IMR-90 (cell line): ENCODE measurements at regions not wholly inside any gene's neighbourhood (a gene's known extent, or its start where the extent isn't known, plus 50 kb on each side); places are given as distances from the start of the nearest gene placed in this dataset.

ENCODE experiments used
- ATAC-seq: fragments of 200-7000 bp; cut with Tn5 transposase; 2 replicates; pipeline ENCODE4 v1.9.1; 2020; ENCODE audit warnings: low read depth, mild to moderate bottlenecking, moderate library complexity
- BruUV-seq: library from RNA; stranded (reverse); fragments of 400-500 nt; replicated peaks from 2 replicates; lab custom pipeline; 2021; lab: Mats Ljungman, UMichigan
- CTCF ChIA-PET: fragments of 300-600 bp; formaldehyde crosslinking; extraction: SDS; loops from one replicate; lab custom pipeline; 2021; ENCODE audit warnings: antibody characterized with exemption; lab: Yijun Ruan, JAX
- POLR2A ChIA-PET: fragments of 300-600 bp; sonication (Branson Sonifier 250); formaldehyde crosslinking; loops from one replicate; lab custom pipeline; 2022; ENCODE audit warnings: antibody characterized with exemption; ENCODE audit not compliant: unreplicated experiment; lab: Charles Lee
- DNase-seq: peaks from one replicate; pipeline ENCODE4 v3.0.0; 2013
- H2AFZ ChIP-seq: replicated peaks from 2 replicates; pipeline ENCODE3; 2013; ENCODE audit warnings: low read length, mild to moderate bottlenecking; ENCODE audit not compliant: poor library complexity
- H2AK5ac ChIP-seq: 2 replicates; pipeline ENCODE4 v1.6.1; 2013; ENCODE audit warnings: low read depth, low read length, inconsistent platforms
- H2AK9ac ChIP-seq: replicated peaks from 2 replicates; pipeline ENCODE3; 2013; ENCODE audit warnings: mild to moderate bottlenecking, low read depth, low read length, moderate library complexity; ENCODE audit not compliant: poor library complexity
- H2BK120ac ChIP-seq: 2 replicates; pipeline ENCODE4 v1.6.1; 2013; ENCODE audit warnings: low read depth, low read length, inconsistent platforms
- H2BK15ac ChIP-seq: 3 replicates; pipeline ENCODE4 v1.6.1; 2013; ENCODE audit warnings: low read depth, low read length, inconsistent platforms
- H2BK20ac ChIP-seq: 2 replicates; pipeline ENCODE4 v1.6.1; 2013; ENCODE audit warnings: low read depth, mild to moderate bottlenecking, inconsistent platforms, low read length, moderate library complexity
- H2BK5ac ChIP-seq: 2 replicates; pipeline ENCODE4 v1.6.1; 2013; ENCODE audit warnings: mild to moderate bottlenecking, low read depth, low read length, inconsistent platforms; ENCODE audit not compliant: poor library complexity, severe bottlenecking
- H3K14ac ChIP-seq: replicated peaks from 2 replicates; pipeline ENCODE4 v1.6.1; 2013; ENCODE audit warnings: low read depth, low read length, inconsistent platforms
- H3K18ac ChIP-seq: 2 replicates; pipeline ENCODE4 v1.6.1; 2013; ENCODE audit warnings: low read depth, low read length, control low read depth
- H3K23ac ChIP-seq: 2 replicates; pipeline ENCODE4 v1.6.1; 2013; ENCODE audit warnings: low read depth, low read length, inconsistent platforms
- H3K27ac ChIP-seq: 2 replicates; pipeline ENCODE4 v1.5.1; 2013; ENCODE audit warnings: mild to moderate bottlenecking, control low read depth, low read length; ENCODE audit not compliant: insufficient read depth
- H3K27me3 ChIP-seq: 2 replicates; pipeline ENCODE4 v1.6.1; 2013; ENCODE audit warnings: low read length; ENCODE audit not compliant: control insufficient read depth, insufficient read depth
- H3K36me3 ChIP-seq: 2 replicates; pipeline ENCODE4 v1.6.1; 2013; ENCODE audit warnings: low read length, mixed read lengths; ENCODE audit not compliant: control insufficient read depth, insufficient read depth
- H3K4ac ChIP-seq: 2 replicates; pipeline ENCODE4 v1.6.1; 2013; ENCODE audit warnings: low read depth, low read length, inconsistent platforms
- H3K4me1 ChIP-seq: 2 replicates; pipeline ENCODE4 v1.6.1; 2013; ENCODE audit warnings: low read length, mixed read lengths; ENCODE audit not compliant: control insufficient read depth, insufficient read depth
- H3K4me2 ChIP-seq: 2 replicates; pipeline ENCODE4 v1.6.1; 2013; ENCODE audit warnings: low read depth, mild to moderate bottlenecking, control low read depth, low read length, moderate library complexity
- H3K4me3 ChIP-seq: 2 replicates; pipeline ENCODE4 v1.5.1; 2013; ENCODE audit warnings: low read depth, mild to moderate bottlenecking, control low read depth, low read length, moderate library complexity; ENCODE audit not compliant: insufficient read depth
- H3K56ac ChIP-seq: 2 replicates; pipeline ENCODE4 v1.6.1; 2013; ENCODE audit warnings: low read length, inconsistent platforms; ENCODE audit not compliant: insufficient read depth; ENCODE audit errors: extremely low read depth
- H3K79me1 ChIP-seq, 2 experiments: 2 replicates each; pipeline ENCODE4 v1.6.1; 2013; ENCODE audit warnings: low read length in 2 of 2, inconsistent platforms in 1 of 2, low read depth in 1 of 2
- H3K9ac ChIP-seq: 2 replicates; pipeline ENCODE4 v1.6.1; 2013; ENCODE audit warnings: low read depth, low read length, control low read depth
- H3K9me1 ChIP-seq: 2 replicates; pipeline ENCODE4 v1.6.1; 2013; ENCODE audit warnings: low read length, inconsistent platforms; ENCODE audit not compliant: insufficient read depth
- H3K9me3 ChIP-seq: 2 replicates; pipeline ENCODE4 v1.6.1; 2013; ENCODE audit warnings: low read length; ENCODE audit not compliant: control insufficient read depth, insufficient read depth
- H4K20me1 ChIP-seq: 2 replicates; pipeline ENCODE4 v1.6.1; 2013; ENCODE audit warnings: low read length, inconsistent platforms; ENCODE audit not compliant: insufficient read depth
- H4K5ac ChIP-seq: 2 replicates; pipeline ENCODE4 v1.6.1; 2013; ENCODE audit warnings: mild to moderate bottlenecking, low read depth, low read length, control low read depth
- H4K8ac ChIP-seq, 2 experiments: 2 replicates each; pipeline ENCODE4 v1.6.1; 2013; ENCODE audit warnings: low read depth in 2 of 2, low read length in 2 of 2, control low read depth in 1 of 2, inconsistent platforms in 1 of 2
- H4K91ac ChIP-seq: 2 replicates; pipeline ENCODE4 v1.6.1; 2013; ENCODE audit warnings: low read depth, low read length, inconsistent platforms; ENCODE audit not compliant: insufficient read depth
- CEBPB ChIP-seq: IDR thresholded peaks from 2 replicates; pipeline ENCODE4 v1.6.1; 2012; ENCODE audit warnings: low read depth, low read length, improper control_type of control experiment
- MAFK ChIP-seq: IDR thresholded peaks from 2 replicates; pipeline ENCODE4 v1.6.1; 2012; ENCODE audit warnings: low read depth, low read length, improper control_type of control experiment
- MAZ ChIP-seq: IDR thresholded peaks from 2 replicates; pipeline ENCODE4 v1.6.1; 2012; ENCODE audit warnings: low read depth, mild to moderate bottlenecking, low read length, improper control_type of control experiment, moderate library complexity, borderline replicate concordance
- POLR2A ChIP-seq: IDR thresholded peaks from 2 replicates; pipeline ENCODE4 v1.6.1; 2012; ENCODE audit warnings: mild to moderate bottlenecking, low read depth, low read length
- RAD21 ChIP-seq: IDR thresholded peaks from 2 replicates; pipeline ENCODE4 v1.6.1; 2012; ENCODE audit warnings: low read length, improper control_type of control experiment
- RCOR1 ChIP-seq: IDR thresholded peaks from 2 replicates; pipeline ENCODE4 v1.6.1; 2012; ENCODE audit warnings: mild to moderate bottlenecking, low read length, improper control_type of control experiment; ENCODE audit not compliant: insufficient replicate concordance
- RFX5 ChIP-seq: IDR thresholded peaks from 2 replicates; pipeline ENCODE4 v1.8.0; 2012; ENCODE audit warnings: low read depth, mild to moderate bottlenecking, low read length, moderate library complexity
- SMC3 ChIP-seq: fragments of 150-350 bp; IDR thresholded peaks from 2 replicates; pipeline ENCODE4 v1.6.1; 2016; ENCODE audit warnings: low read depth, mild to moderate bottlenecking, antibody characterized with exemption, low read length, moderate library complexity
- WGBS, 2 experiments: methylation state at CpG; one replicate each; pipeline versions ENCODE4 v1.1.5 to v1.1.7; 2013; ENCODE audit warnings: missing lambda C conversion rate in 2 of 2; ENCODE audit not compliant: insufficient read length in 1 of 2; ENCODE audit errors: extremely low coverage in 2 of 2; 5-methylcytosine and 5-hydroxymethylcytosine counted together
- dilution Hi-C: fragments of 300-500 bp; cut with HindIII; formaldehyde crosslinking; loops from one replicate; pipeline ENCODE4 v1.14.3; 2018; ENCODE audit warnings: low sequenced_read_pairs; ENCODE audit not compliant: unreplicated experiment
- in situ Hi-C: fragments of 300-500 bp; cut with MboI; formaldehyde crosslinking; loops from 3 replicates; pipeline ENCODE4 v1.14.3; 2019; ENCODE audit warnings: low sequenced_read_pairs, inconsistent platforms, mixed read lengths
- intact Hi-C: fragments of 100-400 bp; cut with micrococcal nuclease; formaldehyde crosslinking; loops from 2 replicates; pipeline ENCODE4 v1.10.0; 2022

DNA sequence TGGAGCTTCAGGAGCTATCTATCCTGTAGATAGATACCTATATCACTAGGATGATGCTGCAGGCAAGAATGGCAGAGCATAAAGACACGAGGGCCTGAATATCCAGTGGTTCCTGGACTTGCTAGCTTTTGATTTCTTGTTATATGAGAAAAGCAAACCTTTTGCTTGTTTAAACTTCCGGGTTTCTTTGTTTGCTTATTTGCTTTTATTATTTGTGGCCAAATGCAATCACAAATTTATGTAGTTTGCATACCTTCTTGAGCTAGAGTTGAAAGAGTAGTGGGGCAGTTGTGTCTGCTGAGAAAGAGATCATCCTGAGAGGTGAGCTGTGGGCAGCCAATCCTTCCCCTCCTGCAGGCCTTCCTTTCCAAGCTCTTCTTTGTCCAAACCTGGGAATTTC lies 245.7 kb downstream of the AR start:
- no peak for DNase-seq
- Histone ChIP-seq H4K5ac (no peak overlapping the region), H2BK20ac (no peak overlapping the region), H2BK5ac (no peak overlapping the region), H2BK120ac (no peak overlapping the region), H2AFZ (no peak overlapping the region), H3K23ac (no peak overlapping the region), H3K4me3 (no peak overlapping the region), H3K9me1 (no peaks in the 10 kb centered on the region), H3K56ac (no peak overlapping the region), H3K36me3 (no peaks in the 10 kb centered on the region), H3K27me3 (no peaks in the 10 kb centered on the region; the same call in 1 of the 2 replicates), H4K20me1 (no peaks in the 10 kb centered on the region), H4K8ac (no peak overlapping the region), H3K9ac (no peak overlapping the region), H2BK15ac (no peak overlapping the region), H2AK9ac (no peak overlapping the region), H3K4me1 (no peaks in the 10 kb centered on the region), H4K91ac (no peak overlapping the region), H3K27ac (no peak overlapping the region), H3K79me1 (no peaks in the 10 kb centered on the region), H3K18ac (no peak overlapping the region), H3K4me2 (no peak overlapping the region), H3K4ac (no peak overlapping the region), H3K9me3 (no peaks in the 10 kb centered on the region), H3K14ac (no peak overlapping the region), H2AK5ac (no peak overlapping the region)
- TF ChIP-seq RAD21 (no peak), RFX5 (no peak), MAZ (no peak), MAFK (no peak), RCOR1 (no peak), POLR2A (no peak), CEBPB (no peak), SMC3 (no peak)
- POLR2A ChIA-PET = no interaction called here
- CTCF ChIA-PET = no interaction called here
- intact Hi-C loops = no loop called here
- WGBS, 2 experiments = no CpG with 5 or more reads among the region's 2 CpGs
- in situ Hi-C loops = no loop called here
- no peak for ATAC-seq
- BruUV-seq = no TSS peak
- dilution Hi-C loops = no loop called here
